ENCODE measurements at regions not wholly inside any gene's neighbourhood (a gene's known extent, or its start where the extent isn't known, plus 50 kb on each side); places are given as distances from the start of the nearest gene placed in this dataset.

DNA sequence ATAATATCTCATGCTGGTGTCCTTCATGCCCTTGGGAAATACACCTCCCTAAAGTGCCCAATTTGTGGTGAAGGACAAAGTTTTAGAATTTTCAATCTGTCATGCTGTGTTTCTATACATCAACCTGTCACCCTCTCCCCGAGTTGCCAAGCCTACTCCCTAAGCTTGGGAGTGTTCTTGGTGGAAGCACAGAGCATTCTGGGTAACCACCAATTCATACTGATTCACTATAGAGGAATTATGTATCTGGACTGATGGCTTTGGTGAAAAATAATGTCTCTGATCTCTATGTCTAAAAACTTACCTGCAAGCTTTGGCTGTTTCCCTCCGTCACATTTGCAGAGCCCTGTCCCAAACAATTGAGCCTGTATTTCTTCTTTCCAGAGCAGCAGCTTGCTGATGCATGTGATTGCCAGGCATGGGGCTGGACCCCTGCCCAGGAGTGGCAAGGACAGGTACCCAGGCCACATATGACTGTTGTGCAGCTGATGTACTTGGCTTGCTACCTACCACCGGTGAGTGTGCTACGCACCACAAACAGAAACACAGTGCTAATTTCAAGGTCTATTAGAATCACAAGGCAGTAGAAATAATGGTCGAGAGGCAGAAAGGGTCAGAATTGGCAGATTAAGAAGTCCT, 202.8 kb upstream of the CITED2 start:
- peak; percentile 3 for DNase-seq (ENCODE audit: low spot score)

GRCh38 chr6:139572001-139572400, 197.6 kb upstream of the CITED2 start:
- DNase-seq (ENCODE audit: low spot score), result no peak

GRCh38 chr6:139570166-139570565, 195.7 kb upstream of the CITED2 start:
- DNase-seq (ENCODE audit: low spot score), result no peak

GRCh38 chr6:139569566-139569965, 195.1 kb upstream of the CITED2 start:
- no peak for DNase-seq (ENCODE audit: low spot score)

DNA sequence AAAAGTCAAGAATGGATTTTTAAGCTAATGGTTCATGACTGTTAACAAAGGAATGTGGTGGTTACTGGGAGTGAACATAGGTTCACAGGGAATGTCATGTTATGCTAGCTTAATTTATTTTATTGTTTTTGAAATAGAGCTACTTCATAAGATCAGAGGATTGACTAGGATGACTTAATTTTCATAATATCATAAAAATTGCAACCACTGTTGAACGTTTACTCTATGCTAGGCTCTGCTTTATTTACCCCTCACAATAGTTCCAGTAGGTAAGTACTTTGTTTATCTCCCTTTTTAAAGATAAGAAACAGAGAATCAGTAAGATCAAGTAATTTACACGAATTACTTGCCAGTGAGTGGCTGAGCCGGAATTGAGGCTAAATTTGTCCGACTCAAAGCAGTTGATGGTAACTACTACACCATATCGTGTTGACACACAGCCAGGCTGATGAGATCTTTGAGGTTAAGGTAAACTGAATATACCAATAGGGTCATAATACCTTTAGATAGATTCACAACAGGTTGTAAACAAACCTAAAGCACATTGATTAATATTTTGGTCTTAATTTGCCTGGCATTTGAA, 194.6 kb upstream of the CITED2 start:
- DNase-seq (ENCODE audit: low spot score), result peak; percentile 78

DNA sequence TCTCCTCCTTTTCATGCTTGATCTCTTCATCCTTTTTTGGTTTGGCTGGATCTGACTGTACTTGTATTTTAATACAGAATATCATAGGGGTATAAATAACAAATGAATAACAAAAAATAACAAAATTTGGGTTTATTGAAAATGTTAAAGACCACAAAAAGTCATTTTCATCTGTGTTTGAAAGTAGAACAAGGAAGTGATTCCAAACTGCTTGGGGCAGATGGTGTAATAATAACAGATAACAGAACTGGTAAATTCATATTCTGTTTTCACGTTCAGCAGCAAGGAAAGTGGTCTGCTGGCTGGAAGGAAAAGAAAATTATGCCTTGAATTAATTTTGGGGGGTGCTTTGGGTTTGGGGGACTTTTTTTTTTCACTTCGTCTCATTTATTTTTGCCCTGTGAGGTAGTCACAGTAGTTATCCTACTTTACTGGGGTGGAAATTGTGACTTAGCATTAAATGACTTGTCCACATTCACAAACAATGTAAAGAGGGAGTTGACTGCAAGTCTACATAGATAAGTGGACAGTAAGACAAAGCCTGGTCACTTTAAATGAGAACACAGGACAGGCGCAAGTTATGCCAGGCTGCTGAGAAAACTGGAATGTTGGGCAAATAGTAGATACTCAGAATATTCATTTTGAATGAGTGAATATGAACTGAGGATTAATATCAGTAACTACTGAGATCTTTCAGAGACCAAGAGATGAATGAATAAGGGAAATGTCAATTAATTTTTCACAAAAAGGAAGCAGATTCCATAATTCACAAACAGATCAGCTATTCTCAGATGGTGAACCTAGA, 193.9 kb upstream of the CITED2 start:
- DNase-seq (ENCODE audit: low spot score), result peak; percentile 14

DNA sequence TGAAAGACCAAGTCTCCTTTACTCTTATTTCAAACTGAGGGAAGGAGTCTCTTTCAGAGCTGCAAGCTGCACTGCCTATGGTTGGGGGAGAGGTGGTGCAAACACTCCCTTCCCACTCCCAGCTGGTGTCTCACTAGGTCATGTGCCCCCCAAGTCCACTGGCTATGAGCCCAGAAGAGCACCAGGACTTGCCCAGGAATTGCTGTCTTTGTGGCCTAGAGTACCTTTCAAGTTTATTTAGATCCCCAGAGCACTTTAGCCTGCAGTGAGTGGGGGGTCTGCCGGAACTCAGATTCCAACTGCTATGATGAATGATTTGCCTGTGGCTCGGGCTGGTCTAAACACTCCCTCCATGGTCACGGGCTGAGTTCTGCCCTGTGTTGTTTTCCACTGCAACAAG, 192.6 kb upstream of the CITED2 start:
- no peak for DNase-seq (ENCODE audit: low spot score)

GRCh38 chr6:139565591-139565990, 191.1 kb upstream of the CITED2 start:
- DNase-seq (ENCODE audit: low spot score), result no peak

GRCh38 chr6:139557547-139557946, 183.1 kb upstream of the CITED2 start:
- no peak for DNase-seq (ENCODE audit: low spot score)

DNA sequence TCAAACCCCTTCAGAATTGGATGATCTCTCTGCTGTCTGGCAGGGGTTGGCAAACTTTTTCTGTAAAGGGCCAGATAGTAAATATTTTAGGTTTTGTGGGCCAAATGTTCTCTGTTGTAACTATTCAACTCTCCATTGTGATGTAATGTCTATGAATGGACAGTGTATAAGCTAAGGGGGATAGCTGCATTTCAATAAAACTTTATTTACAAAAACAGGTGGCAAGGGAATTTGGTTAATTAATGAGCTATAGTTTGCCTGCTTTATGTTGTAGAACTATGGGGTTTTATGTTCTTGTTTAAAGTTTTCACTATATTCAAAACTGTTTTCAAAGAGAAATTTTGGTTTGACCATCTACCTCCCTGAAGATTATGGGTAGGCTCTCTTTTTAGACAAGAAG, 182.1 kb upstream of the CITED2 start:
- DNase-seq (ENCODE audit: low spot score), result no peak

DNA sequence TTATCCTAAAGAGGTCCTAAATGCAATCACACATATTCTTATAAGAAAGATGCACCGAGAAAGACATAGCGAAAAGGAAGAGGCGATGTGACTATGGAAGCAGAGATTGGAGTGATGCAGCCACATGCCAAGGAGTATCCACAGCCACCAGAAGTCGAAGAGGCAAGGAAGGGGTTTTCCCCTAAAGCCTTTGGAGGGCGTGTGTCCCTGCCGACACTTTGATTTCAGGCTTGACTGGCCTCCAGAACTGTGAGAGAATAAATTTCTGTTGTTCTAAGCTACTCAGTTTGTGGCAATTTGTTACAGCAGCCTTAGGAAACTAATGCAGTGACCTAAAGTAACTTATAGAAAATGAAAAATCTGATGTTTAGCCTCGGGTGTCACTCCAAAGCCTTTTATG, 179.5 kb upstream of the CITED2 start:
- no peak for DNase-seq (ENCODE audit: low spot score)

DNA sequence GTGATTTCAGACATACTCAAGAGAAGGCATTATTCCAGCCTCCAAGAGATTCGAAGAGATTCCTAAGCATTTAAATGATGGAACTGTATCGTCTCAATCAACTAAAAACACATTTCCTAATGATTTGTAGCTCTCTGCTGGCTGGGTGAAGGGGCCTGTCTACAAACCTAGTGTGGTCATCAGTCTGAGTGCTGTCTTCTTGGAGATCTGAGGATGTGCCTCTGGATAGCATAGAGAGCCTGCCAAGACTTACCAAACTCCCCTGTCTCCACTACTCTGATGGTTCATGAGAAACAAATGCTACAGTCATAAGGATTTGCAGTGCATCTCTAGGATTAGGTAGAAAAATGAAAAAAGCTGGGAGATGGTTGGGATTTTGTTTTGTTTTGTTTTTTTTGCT, 176.9 kb upstream of the CITED2 start:
- DNase-seq (ENCODE audit: low spot score), result no peak

GRCh38 chr6:139550361-139550760, 175.9 kb upstream of the CITED2 start:
- DNase-seq (ENCODE audit: low spot score), result no peak

- no peak for DNase-seq (ENCODE audit: low spot score)
Measured at GRCh38 chr6:139549561-139550070, 175.2 kb upstream of the CITED2 start.

DNA sequence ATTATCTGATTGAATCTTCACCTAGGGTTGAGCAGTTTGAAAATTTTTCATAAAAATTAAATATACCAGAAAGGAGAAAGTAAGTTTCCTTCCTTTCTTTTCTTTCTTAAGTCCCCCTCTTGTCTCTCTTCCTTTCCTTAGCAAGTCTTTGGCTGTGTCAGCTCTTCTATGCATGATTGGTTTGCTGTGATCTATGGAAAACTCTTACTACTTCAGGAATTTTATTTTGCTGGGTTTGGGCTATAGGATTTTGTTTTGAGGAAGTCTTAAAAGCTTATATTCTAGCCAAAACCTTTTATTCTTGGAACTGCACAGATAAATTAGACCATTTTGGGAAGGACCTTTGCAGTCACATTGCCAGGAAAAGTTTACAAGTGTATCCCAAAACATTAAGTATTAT, 173.4 kb upstream of the CITED2 start:
- DNase-seq (ENCODE audit: low spot score), result no peak

- DNase-seq (ENCODE audit: low spot score), result no peak
Measured at GRCh38 chr6:139547122-139547776, 172.8 kb upstream of the CITED2 start.

DNA sequence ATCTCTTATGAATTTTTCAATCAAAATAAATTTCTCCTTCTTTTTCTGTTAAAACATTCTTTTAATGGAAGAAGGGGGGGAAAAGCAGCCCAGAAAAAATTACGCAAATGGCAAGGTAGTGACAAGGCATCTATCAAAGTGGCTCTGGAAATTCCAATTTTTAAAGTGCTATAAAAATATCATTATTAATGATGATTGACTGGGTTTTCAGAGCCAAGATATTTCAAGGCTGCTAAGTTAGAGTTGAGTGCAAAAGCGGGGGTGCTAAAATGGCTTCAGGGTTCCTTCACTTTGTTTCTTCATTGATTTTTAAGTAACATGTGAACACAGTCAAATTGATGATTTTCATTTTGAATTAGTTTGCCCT, 171.6 kb upstream of the CITED2 start:
- no peak for DNase-seq (ENCODE audit: low spot score)

GRCh38 chr6:139545206-139546105, 171.0 kb upstream of the CITED2 start:
- no peak for DNase-seq (ENCODE audit: low spot score)

DNA sequence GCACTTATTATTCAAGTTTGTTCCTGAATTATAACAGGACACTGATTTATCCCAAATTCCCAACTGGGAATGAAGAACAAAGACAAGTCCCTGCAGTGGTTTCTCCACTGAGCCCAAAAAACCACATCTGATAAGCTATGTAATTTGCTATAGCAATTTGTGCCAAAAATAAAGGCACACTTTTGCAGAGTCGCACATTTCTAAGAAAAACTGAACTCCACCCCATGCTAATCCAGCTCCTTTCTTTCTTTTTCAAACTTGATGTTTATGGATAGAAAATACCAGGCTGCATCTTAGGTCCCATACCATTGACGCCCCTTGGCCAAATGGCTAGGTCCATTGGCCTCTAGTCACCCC, 170.2 kb upstream of the CITED2 start:
- no peak for DNase-seq (ENCODE audit: low spot score)

- DNase-seq (ENCODE audit: low spot score), result no peak
Measured at GRCh38 chr6:139542351-139542750, 167.9 kb upstream of the CITED2 start.

DNA sequence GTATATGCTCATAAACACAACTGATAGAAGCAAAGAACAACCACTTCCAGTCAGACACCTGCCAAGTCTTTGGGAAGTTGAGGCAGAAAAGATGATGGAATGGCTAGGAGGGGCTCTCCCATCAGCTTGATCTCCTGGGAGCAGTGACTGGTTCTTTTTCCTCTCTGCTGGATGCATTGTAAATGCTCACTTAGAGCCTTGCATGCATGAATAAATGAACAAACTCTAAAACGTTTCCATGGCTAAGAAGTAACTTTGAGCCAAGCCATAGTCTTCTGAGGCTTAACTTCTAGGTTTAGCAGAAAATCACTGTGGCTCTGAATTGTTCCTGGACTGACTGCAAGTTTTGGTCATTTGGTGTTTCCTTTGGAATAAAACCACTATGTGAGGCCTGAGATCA, 166.4 kb upstream of the CITED2 start:
- no peak for DNase-seq (ENCODE audit: low spot score)

GRCh38 chr6:139540276-139540675, 165.8 kb upstream of the CITED2 start:
- DNase-seq (ENCODE audit: low spot score), result peak; percentile 17
